NB4 (cell line): ENCODE measurements at regions not wholly inside any gene's neighbourhood (a gene's known extent, or its start where the extent isn't known, plus 50 kb on each side); places are given as distances from the start of the nearest gene placed in this dataset.

Experiments used
- CTCF ChIP-seq: IDR thresholded peaks from one replicate; pipeline ENCODE4 v1.5.1; 2012; ENCODE audit warnings: low read depth, low read length
- POLR2A ChIP-seq: IDR thresholded peaks from 2 replicates; pipeline ENCODE4 v1.6.1; 2011; ENCODE audit warnings: mild to moderate bottlenecking; ENCODE audit not compliant: insufficient read length; ENCODE audit errors: extremely low read depth

- TF ChIP-seq CTCF (no peak), POLR2A (no peak)
These were observed 186.2 kb upstream of the SYNDIG1 start for GRCh38 chr20:24283186-24283585.
